ENCODE measurements at regions not wholly inside any gene's neighbourhood (a gene's known extent, or its start where the extent isn't known, plus 50 kb on each side); places are given as distances from the start of the nearest gene placed in this dataset.

- TF ChIP-seq POLR2A (IDR thresholded peaks at IDR 0.05) (no peak), POLR2AphosphoS5 (IDR thresholded peaks at IDR 0.05) (no peak)
Measured at GRCh38 chr9:115267790-115268189, 149.8 kb upstream of the TNC start.

Data from upper lobe of left lung (tissue), 4 donors.